GM12878 (cell line): ENCODE measurements at regions not wholly inside any gene's neighbourhood (a gene's known extent, or its start where the extent isn't known, plus 50 kb on each side); places are given as distances from the start of the nearest gene placed in this dataset.

Experiments
- ATAC-seq: fragments of 200-7000 bp; cut with Tn5 transposase; 3 replicates; pipeline ENCODE4 v1.9.1; 2020; ENCODE audit warnings: mild to moderate bottlenecking, moderate library complexity
- BruUV-seq: library from RNA; stranded (reverse); fragments of 400-500 nt; replicated peaks from 2 replicates; lab custom pipeline; 2021; lab: Mats Ljungman, UMichigan
- CTCF ChIA-PET: fragments of 300-600 bp; sonication (Branson Sonifier 250); formaldehyde crosslinking; extraction: SDS; loops from one replicate; lab custom pipeline; 2021; ENCODE audit warnings: inconsistent platforms; lab: Yijun Ruan, JAX
- POLR2A ChIA-PET: fragments of 350-600 bp; formaldehyde crosslinking; extraction: SDS; loops from one replicate; lab custom pipeline; 2021; ENCODE audit warnings: inconsistent platforms; lab: Charles Lee
- RAD21 ChIA-PET: fragments of 300-600 bp; sonication (Branson Sonifier 250); formaldehyde crosslinking; loops from one replicate; lab custom pipeline; 2023; ENCODE audit warnings: antibody characterized with exemption; ENCODE audit not compliant: unreplicated experiment; lab: Charles Lee
- SMC1A ChIA-PET: fragments of 300-600 bp; sonication (Branson Sonifier 250); formaldehyde crosslinking; loops from one replicate; lab custom pipeline; 2023; ENCODE audit not compliant: unreplicated experiment, uncharacterized antibody; lab: Charles Lee
- DNase-seq: peaks from one replicate; pipeline ENCODE4 v3.0.0-alpha.2; 2011; ENCODE audit warnings: low read depth, low spot score
- FAIRE-seq: peaks from 3 replicates; lab custom pipeline; 2011; peaks lifted over from hg19 to GRCh38; lab: Jason Lieb, UNC
- H2AFZ ChIP-seq: 2 replicates; pipeline ENCODE4 v1.6.0; 2011; ENCODE audit warnings: low read depth, low read length, control low read depth; ENCODE audit not compliant: control insufficient read depth
- H3K27ac ChIP-seq: 2 replicates; pipeline ENCODE4 v1.5.1; 2011; ENCODE audit warnings: control low read depth; ENCODE audit not compliant: control insufficient read depth, insufficient read depth
- H3K27me3 ChIP-seq, 2 experiments: replicated peaks in 1 of 2; 2 replicates each; pipeline versions ENCODE4 v1.6.0 to v1.6.1; 2011; ENCODE audit warnings: low read length in 1 of 2; ENCODE audit not compliant: control insufficient read depth in 2 of 2, insufficient read depth in 2 of 2
- H3K36me3 ChIP-seq, 2 experiments: 2 replicates each; pipeline ENCODE4 v1.5.1; 2011; ENCODE audit warnings: low read length in 1 of 2; ENCODE audit not compliant: control insufficient read depth in 2 of 2, insufficient read depth in 2 of 2
- H3K4me1 ChIP-seq: 2 replicates; pipeline ENCODE4 v1.6.1; 2011; ENCODE audit warnings: mild to moderate bottlenecking, low read length, moderate library complexity, mixed read lengths; ENCODE audit not compliant: control insufficient read depth, insufficient read depth
- H3K4me2 ChIP-seq: 2 replicates; pipeline ENCODE4 v1.6.0; 2011; ENCODE audit warnings: control low read depth; ENCODE audit not compliant: control insufficient read depth, insufficient read depth
- H3K4me3 ChIP-seq: fragments of 200-600 bp; sonication (generic); 2 replicates; pipeline ENCODE4 v1.5.1; 2016
- H3K79me2 ChIP-seq: 2 replicates; pipeline ENCODE4 v1.6.0; 2011; ENCODE audit warnings: low read length; ENCODE audit not compliant: control insufficient read depth, insufficient read depth
- H3K9ac ChIP-seq: 2 replicates; pipeline ENCODE4 v1.8.0; 2011; ENCODE audit warnings: low read length, control low read depth, mixed read lengths; ENCODE audit not compliant: control insufficient read depth, insufficient read depth
- H3K9me3 ChIP-seq: replicated peaks from 3 replicates; pipeline ENCODE4 v1.5.1; 2011; ENCODE audit warnings: mild to moderate bottlenecking, low read length; ENCODE audit not compliant: control insufficient read depth, insufficient read depth
- H4K20me1 ChIP-seq: 2 replicates; pipeline ENCODE4 v1.6.0; 2011; ENCODE audit not compliant: control insufficient read depth, insufficient read depth
- ATF2 ChIP-seq: IDR thresholded peaks from 2 replicates; pipeline ENCODE4 v1.6.1; 2012; ENCODE audit warnings: low read length, inconsistent platforms
- ETV6 ChIP-seq, 2 experiments: fragments of 450-650 bp in 1 of 2; IDR thresholded peaks in 1 of 2; conservative IDR thresholded peaks in 1 of 2; 2 replicates each; pipeline ENCODE4 v1.6.1; 2014; ENCODE audit warnings: antibody characterized with exemption in 1 of 2, borderline replicate concordance in 1 of 2, low read depth in 1 of 2, mild to moderate bottlenecking in 1 of 2, moderate library complexity in 1 of 2
- FOS ChIP-seq: IDR thresholded peaks from 3 replicates; pipeline ENCODE4 v1.6.1; 2011; ENCODE audit warnings: borderline replicate concordance; ENCODE audit not compliant: insufficient read length; ENCODE audit errors: extremely low read depth
- MEF2B ChIP-seq: fragments of 450-650 bp; IDR thresholded peaks from 2 replicates; pipeline ENCODE4 v1.6.1; 2018; ENCODE audit warnings: mild to moderate bottlenecking, moderate library complexity; ENCODE audit not compliant: partially characterized antibody, poor library complexity, severe bottlenecking
- PRDM15 ChIP-seq: fragments of 450-650 bp; formaldehyde crosslinking; IDR thresholded peaks from 2 replicates; pipeline ENCODE4 v1.4.0; 2020; ENCODE audit warnings: mild to moderate bottlenecking, moderate library complexity
- RAD51 ChIP-seq: fragments of 450-650 bp; IDR thresholded peaks from 2 replicates; pipeline ENCODE4 v1.6.1; 2016; ENCODE audit warnings: moderate library complexity, mild to moderate bottlenecking, inconsistent platforms
- SMC3 ChIP-seq: IDR thresholded peaks from 2 replicates; pipeline ENCODE4 v1.6.1; 2011; ENCODE audit warnings: low read length, improper control_type of control experiment, borderline replicate concordance
- SUPT20H ChIP-seq: IDR thresholded peaks from 2 replicates; pipeline ENCODE4 v1.6.1; 2011; ENCODE audit warnings: low read depth, mild to moderate bottlenecking, low read length, moderate library complexity, borderline replicate concordance; ENCODE audit not compliant: control insufficient read depth
- TARDBP ChIP-seq: IDR thresholded peaks from 2 replicates; pipeline ENCODE4 v1.6.1; 2016; ENCODE audit warnings: borderline replicate concordance
- ZNF384 ChIP-seq: IDR thresholded peaks from 2 replicates; pipeline ENCODE4 v1.6.1; 2012; ENCODE audit warnings: low read depth, mild to moderate bottlenecking, low read length, improper control_type of control experiment, borderline replicate concordance
- WGBS: methylation state at CpG from one replicate; pipeline ENCODE4 v1.1.6; 2016; ENCODE audit warnings: low lambda C conversion rate; ENCODE audit not compliant: insufficient replicate concordance, insufficient coverage; ENCODE audit errors: missing lambda C conversion rate; 5-methylcytosine and 5-hydroxymethylcytosine counted together
- in situ Hi-C: fragments of 300-500 bp; cut with MboI; formaldehyde crosslinking; loops from 9 replicates; pipeline ENCODE4 v1.14.3; 2018; ENCODE audit warnings: mixed read lengths
- intact Hi-C: fragments of 100-400 bp; cut with micrococcal nuclease; formaldehyde crosslinking; loops from one replicate; pipeline ENCODE4 v1.14.2; 2022; ENCODE audit not compliant: unreplicated experiment

- Histone ChIP-seq H3K4me3 (no peak overlapping the region), H3K4me2 (no peak overlapping the region), H3K9ac (no peak overlapping the region), H3K27me3 (peaks cover 0 to 4% of the 10 kb centered on the region in 2 experiments; a peak in 3 of 4 replicates), H3K79me2 (no peaks in the 10 kb centered on the region), H3K36me3 (no peaks in the 10 kb centered on the region), H3K9me3 (no peaks in the 10 kb centered on the region), H3K4me1 (no peaks in the 10 kb centered on the region), H4K20me1 (no peaks in the 10 kb centered on the region), H2AFZ (no peak overlapping the region), H3K27ac (no peak overlapping the region)
- WGBS: 40% methylated on average over 4 of the region's 4 CpGs
- no TSS peak for BruUV-seq
- in situ Hi-C loops (loop anchor here (10.0 kb wide), 1 partner anchor 245 kb away; no protein-coding TSS in a partner anchor), intact Hi-C loops (loop anchor here (2.0 kb wide), 1 partner anchor 243 kb away; no protein-coding TSS in a partner anchor)
- ChIA-PET RAD21 (no interaction called here), POLR2A (interaction anchor here (0.5 kb wide), 1 partner anchor 493 kb away, joined by 3 read pairs; no protein-coding TSS in a partner anchor), CTCF (interaction anchor here (0.6 kb wide), 1 partner anchor 17 kb away, joined by 3 read pairs; no protein-coding TSS in a partner anchor), SMC1A (no interaction called here)
- ATAC-seq (no peak), DNase-seq (no peak), FAIRE-seq (no peak)
- TF ChIP-seq MEF2B (no peak), SMC3 (no peak)
Measured at GRCh38 chr15:62849316-62850106, 193.0 kb upstream of the TPM1 start.

- no peaks in the 10 kb centered on the region for H4K20me1 ChIP-seq
- no peak overlapping the region for H2AFZ ChIP-seq
- WGBS: 45% methylated on average over 9 of the region's 9 CpGs
- H3K36me3 ChIP-seq: no peaks in the 10 kb centered on the region
- H3K9ac ChIP-seq: no peak overlapping the region
- DNase-seq (no peak), ATAC-seq (no peak), FAIRE-seq (no peak)
- no peaks in the 10 kb centered on the region for H3K79me2 ChIP-seq
- H3K27me3 ChIP-seq: peaks cover 0 to 4% of the 10 kb centered on the region in 2 experiments; a peak in 3 of 4 replicates
- intact Hi-C loops (no loop called here), in situ Hi-C loops (no loop called here)
- no peaks in the 10 kb centered on the region for H3K9me3 ChIP-seq
- H3K27ac ChIP-seq: no peak overlapping the region
- CTCF ChIA-PET: interaction anchor here (0.6 kb wide), 2 partner anchors 18 to 1882 kb away, joined by 3 read pairs; no protein-coding TSS in a partner anchor
- POLR2A ChIA-PET: no interaction called here
- H3K4me2 ChIP-seq: no peak overlapping the region
- SMC1A ChIA-PET: no interaction called here
- no TSS peak for BruUV-seq
- RAD21 ChIA-PET: no interaction called here
- H3K4me3 ChIP-seq: no peak overlapping the region
- H3K4me1 ChIP-seq: no peaks in the 10 kb centered on the region
- TF ChIP-seq ETV6 (conservative IDR thresholded peaks at IDR 0.05 in 1 of 2, IDR thresholded peaks at IDR 0.05 in 1 of 2; ENCODE audit: borderline replicate concordance in 1 of 2, low read depth in 1 of 2): no peak
- no peak for TF ChIP-seq ATF2
- TF ChIP-seq PRDM15: no peak
- no peak for TF ChIP-seq SUPT20H
- TF ChIP-seq ZNF384: no peak
- TF ChIP-seq TARDBP: no peak
- no peak for TF ChIP-seq RAD51
- no peak for TF ChIP-seq FOS
Measured at GRCh38 chr15:62850318-62850717, 192.2 kb upstream of the TPM1 start.
